IgD-negative memory B cell (primary cell): ENCODE measurements at regions not wholly inside any gene's neighbourhood (a gene's known extent, or its start where the extent isn't known, plus 50 kb on each side); places are given as distances from the start of the nearest gene placed in this dataset.
"Not testable (repeated sequence)": the region's sequence is repeated elsewhere in the genome, so short reads cannot be mapped to it uniquely, and the experiment has no call there.

Experiments
- H3K27ac Mint-ChIP-seq, 3 donors: one replicate each; pipeline ENCODE4 v1.8.0; 2020 to 2022; ENCODE audit warnings: mild to moderate bottlenecking in 3 of 3, mixed read lengths in 3 of 3, moderate library complexity in 1 of 3
- H3K27me3 Mint-ChIP-seq: one replicate; pipeline ENCODE4 v1.8.0; 2021; ENCODE audit warnings: mixed read lengths
- H3K36me3 Mint-ChIP-seq: one replicate; pipeline ENCODE4 v1.8.0; 2020; ENCODE audit warnings: mild to moderate bottlenecking, mixed read lengths
- H3K4me1 Mint-ChIP-seq, 3 donors: one replicate each; pipeline ENCODE4 v1.8.0; 2020 to 2022; ENCODE audit warnings: mixed read lengths in 3 of 3, mild to moderate bottlenecking in 1 of 3
- H3K4me3 Mint-ChIP-seq, 4 donors: one replicate each; pipeline ENCODE4 v1.8.0; 2020 to 2022; ENCODE audit warnings: mild to moderate bottlenecking in 4 of 4, mixed read lengths in 4 of 4, moderate library complexity in 3 of 4
- H3K9me3 Mint-ChIP-seq, 3 donors: one replicate each; pipeline ENCODE4 v1.8.0; 2020 to 2021; ENCODE audit warnings: mixed read lengths in 3 of 3, mild to moderate bottlenecking in 1 of 3

DNA sequence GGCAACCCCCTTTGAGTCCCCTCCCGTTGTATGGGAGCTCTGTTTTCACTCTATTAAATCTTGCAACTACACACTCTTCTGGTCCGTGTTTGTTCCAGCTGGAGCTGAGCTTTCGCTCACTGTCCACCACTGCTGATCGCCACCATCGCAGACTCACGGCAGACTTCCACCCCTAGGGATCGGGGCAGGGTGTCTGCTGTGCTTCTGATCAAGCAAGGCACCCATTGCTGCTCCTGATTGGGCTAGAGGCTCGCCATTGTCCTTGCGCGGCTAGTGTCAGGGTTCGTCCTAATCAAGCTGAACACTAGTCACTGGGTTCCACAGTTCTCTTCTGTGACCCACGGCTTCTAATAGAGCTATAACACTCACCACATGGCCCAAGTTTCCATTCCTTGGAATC, 442.8 kb downstream of the SLITRK1 start:
- not testable (repeated sequence) for H3K36me3 Mint-ChIP-seq, H3K4me3 Mint-ChIP-seq, H3K27ac Mint-ChIP-seq, H3K27me3 Mint-ChIP-seq, H3K4me1 Mint-ChIP-seq
- peaks cover 2 to 14% (median 2%) of the 10 kb centered on the region in 3 donors for H3K9me3 Mint-ChIP-seq

DNA sequence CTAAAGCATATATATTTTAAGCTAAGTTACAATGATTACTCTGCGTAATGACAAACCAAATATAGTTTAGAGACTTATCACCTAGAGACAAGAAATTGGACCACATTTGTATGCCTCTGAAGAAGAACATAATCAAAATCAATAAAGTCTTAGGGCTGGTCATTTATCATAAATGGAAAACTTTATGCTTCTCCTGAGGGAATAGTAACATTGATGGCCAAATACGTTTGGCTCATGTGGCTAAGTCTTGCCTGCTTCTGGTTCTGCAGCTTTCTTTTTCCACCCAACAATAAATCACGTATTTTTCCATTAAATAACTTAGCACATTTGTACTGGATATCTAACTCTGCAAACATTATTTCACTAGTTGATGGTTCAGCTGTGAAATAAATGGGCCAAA, 458.4 kb downstream of the SLITRK1 start:
- H3K9me3 Mint-ChIP-seq: peaks cover 0 to 17% (median under 1%) of the 10 kb centered on the region in 3 donors
- no peak overlapping the region for H3K27ac Mint-ChIP-seq
- no peak overlapping the region for H3K4me3 Mint-ChIP-seq
- no peaks in the 10 kb centered on the region for H3K27me3 Mint-ChIP-seq
- H3K36me3 Mint-ChIP-seq: no peaks in the 10 kb centered on the region
- no peaks in the 10 kb centered on the region for H3K4me1 Mint-ChIP-seq

DNA sequence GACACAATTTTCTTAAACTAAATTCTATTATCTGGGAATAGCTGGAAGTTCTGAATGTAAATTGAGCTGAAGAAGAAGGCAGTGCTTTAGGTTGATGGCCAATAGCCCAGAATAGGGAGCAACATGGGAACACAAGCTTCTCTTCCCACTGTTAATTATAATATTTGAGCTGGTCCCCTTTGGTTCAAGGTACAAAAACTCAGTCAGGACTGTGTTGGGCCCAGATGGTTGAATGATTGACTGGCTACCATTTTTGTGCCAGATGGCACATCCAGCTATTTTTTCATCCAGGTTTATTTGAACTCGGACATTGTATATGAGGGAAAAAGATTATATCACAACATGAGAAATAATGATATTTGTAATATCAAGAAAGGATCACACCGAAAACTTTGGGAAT, 458.9 kb downstream of the SLITRK1 start:
- Mint-ChIP-seq H3K9me3 (peaks cover 0 to 17% (median 0%) of the 10 kb centered on the region in 3 donors), H3K27ac (no peak overlapping the region), H3K4me1 (no peaks in the 10 kb centered on the region), H3K27me3 (no peaks in the 10 kb centered on the region), H3K36me3 (no peaks in the 10 kb centered on the region), H3K4me3 (no peak overlapping the region)

DNA sequence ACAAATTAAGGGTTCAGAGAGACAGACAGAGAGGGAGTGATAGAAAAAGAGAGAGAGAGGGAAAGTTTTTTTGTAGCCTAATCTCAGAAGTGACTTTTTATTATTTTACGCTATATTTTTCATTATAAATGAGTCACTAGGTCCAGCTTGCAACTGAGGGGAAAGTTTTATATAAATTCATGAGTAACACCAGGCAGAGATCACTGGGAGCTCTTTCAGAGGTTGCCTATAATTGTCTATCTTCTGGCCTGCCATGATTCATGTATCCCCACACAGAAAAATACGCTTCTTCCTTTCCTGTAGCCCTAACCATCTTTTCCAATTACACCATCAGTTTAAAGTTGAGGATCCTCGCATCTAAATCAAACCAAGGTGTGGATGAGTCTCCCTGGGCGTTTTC, 467.9 kb downstream of the SLITRK1 start:
- Mint-ChIP-seq H3K27ac (no peak overlapping the region), H3K4me1 (peaks cover 0 to 2% (median 0%) of the 10 kb centered on the region in 3 donors), H3K27me3 (no peaks in the 10 kb centered on the region), H3K9me3 (peaks cover 0 to 8% (median 6%) of the 10 kb centered on the region in 3 donors), H3K4me3 (no peak overlapping the region), H3K36me3 (no peaks in the 10 kb centered on the region)

DNA sequence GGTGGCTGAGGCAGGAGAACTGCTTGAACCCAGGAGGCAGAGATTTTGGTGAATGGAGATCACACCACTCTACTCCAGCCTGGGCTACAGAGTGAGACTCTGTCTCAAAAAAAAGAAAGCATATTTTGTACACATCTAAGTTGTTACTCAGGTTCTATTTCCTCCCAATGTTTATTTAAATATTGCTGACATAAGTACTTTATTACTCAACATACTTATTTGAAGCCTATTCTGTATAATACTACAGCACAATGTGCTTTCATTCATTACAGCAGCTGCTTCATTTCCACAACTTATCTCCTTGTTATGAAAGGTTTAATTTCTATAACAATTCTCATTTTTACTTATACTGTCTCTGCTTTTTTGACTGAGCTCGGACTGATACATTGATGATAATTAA, 495.7 kb downstream of the SLITRK1 start:
- Mint-ChIP-seq H3K27me3 (no peaks in the 10 kb centered on the region), H3K4me1 (no peaks in the 10 kb centered on the region), H3K36me3 (no peaks in the 10 kb centered on the region), H3K27ac (no peak overlapping the region), H3K9me3 (peaks cover 0 to 7% (median 4%) of the 10 kb centered on the region in 3 donors), H3K4me3 (no peak overlapping the region)

DNA sequence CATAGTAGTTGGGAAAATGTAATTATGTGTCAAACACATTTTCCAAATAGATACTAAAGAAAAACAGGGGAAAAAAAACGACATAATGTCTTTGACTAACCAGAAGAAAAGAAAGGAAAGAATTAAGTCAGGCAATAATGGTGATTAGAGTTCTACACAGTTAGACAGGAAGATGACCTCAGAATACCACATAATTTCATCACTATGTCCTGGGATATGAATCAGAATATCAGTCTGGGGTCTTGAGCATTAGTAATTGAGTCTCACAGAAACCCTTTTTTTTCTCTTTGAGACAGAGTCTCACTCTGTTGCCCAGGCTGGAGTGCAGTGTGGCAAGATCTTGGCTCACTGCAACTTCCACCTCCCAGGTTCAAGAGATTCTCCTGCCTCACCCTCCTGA, 503.4 kb downstream of the SLITRK1 start:
- H3K27ac Mint-ChIP-seq: no peak overlapping the region
- H3K9me3 Mint-ChIP-seq: peaks cover 1 to 4% (median 4%) of the 10 kb centered on the region in 3 donors
- H3K36me3 Mint-ChIP-seq: no peaks in the 10 kb centered on the region
- H3K4me3 Mint-ChIP-seq: no peak overlapping the region
- no peaks in the 10 kb centered on the region for H3K4me1 Mint-ChIP-seq
- no peaks in the 10 kb centered on the region for H3K27me3 Mint-ChIP-seq

DNA sequence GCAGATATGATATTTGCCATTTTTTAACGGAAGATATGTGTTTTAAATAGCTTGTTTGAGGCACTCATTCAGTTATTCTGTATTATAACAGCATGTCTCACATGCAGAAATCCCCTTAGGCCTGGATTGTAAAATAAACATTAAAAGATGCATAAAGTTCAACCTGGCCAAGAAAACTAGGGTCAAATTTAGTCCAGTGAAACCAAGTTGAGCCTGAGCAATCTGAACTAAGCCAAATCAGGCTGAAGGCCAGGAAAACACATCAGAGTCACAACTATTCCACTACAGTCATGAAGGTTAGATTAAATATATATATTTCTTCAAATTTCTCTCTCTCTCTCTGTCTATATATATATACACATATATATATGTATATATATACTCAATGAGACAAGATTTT, 504.8 kb downstream of the SLITRK1 start:
- H3K4me1 Mint-ChIP-seq: no peaks in the 10 kb centered on the region
- no peak overlapping the region for H3K27ac Mint-ChIP-seq
- no peaks in the 10 kb centered on the region for H3K27me3 Mint-ChIP-seq
- H3K36me3 Mint-ChIP-seq: no peaks in the 10 kb centered on the region
- H3K9me3 Mint-ChIP-seq: peaks cover 1 to 12% (median 7%) of the 10 kb centered on the region in 3 donors
- no peak overlapping the region for H3K4me3 Mint-ChIP-seq

DNA sequence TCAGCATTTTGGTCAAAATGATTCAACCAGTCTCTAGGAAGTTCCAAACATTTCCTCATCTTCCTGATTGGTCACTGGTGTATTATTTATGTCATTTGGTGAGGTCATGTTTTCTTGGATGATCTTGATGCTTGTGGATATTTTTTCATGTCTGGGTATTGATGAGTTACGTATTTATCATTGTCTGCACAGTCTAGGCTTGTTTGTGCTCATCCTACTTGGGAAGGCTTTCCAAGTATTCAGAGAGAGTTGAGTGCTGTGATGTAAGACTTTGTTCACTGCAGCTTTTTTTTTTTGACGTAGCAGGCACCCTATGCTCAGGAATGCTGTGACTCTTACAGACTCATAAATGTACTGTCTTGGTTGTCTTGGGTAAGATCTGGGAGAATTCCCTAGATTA, 509.5 kb downstream of the SLITRK1 start:
- no peak overlapping the region for H3K4me3 Mint-ChIP-seq
- H3K36me3 Mint-ChIP-seq: no peaks in the 10 kb centered on the region
- no peaks in the 10 kb centered on the region for H3K27me3 Mint-ChIP-seq
- H3K4me1 Mint-ChIP-seq: no peaks in the 10 kb centered on the region
- H3K27ac Mint-ChIP-seq: no peak overlapping the region
- peaks cover 1 to 10% (median 3%) of the 10 kb centered on the region in 3 donors for H3K9me3 Mint-ChIP-seq

DNA sequence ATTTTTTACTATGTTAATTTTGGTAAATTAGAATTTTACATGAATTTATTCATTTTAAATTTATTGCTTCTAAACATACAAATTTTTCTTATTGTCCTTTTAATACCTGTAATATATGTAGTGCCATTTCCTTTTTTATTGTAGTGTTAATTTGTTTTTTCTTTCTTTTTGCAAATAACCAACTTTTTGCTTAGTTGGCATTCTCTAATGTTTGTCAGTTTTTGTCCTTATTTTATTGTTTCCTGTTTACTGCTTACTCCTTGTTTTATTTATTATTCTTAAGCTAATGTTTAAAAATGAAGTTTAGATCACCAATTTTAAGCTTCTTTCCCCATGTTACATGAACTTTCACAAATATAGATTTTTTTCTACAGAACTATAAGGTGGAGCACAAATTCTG, 516.6 kb downstream of the SLITRK1 start:
- H3K4me1 Mint-ChIP-seq: no peaks in the 10 kb centered on the region
- peaks cover 0 to 1% (median 0%) of the 10 kb centered on the region in 3 donors for H3K9me3 Mint-ChIP-seq
- H3K36me3 Mint-ChIP-seq: peaks cover 1% of the 10 kb centered on the region
- no peak overlapping the region for H3K27ac Mint-ChIP-seq
- no peaks in the 10 kb centered on the region for H3K27me3 Mint-ChIP-seq
- H3K4me3 Mint-ChIP-seq: no peak overlapping the region

DNA sequence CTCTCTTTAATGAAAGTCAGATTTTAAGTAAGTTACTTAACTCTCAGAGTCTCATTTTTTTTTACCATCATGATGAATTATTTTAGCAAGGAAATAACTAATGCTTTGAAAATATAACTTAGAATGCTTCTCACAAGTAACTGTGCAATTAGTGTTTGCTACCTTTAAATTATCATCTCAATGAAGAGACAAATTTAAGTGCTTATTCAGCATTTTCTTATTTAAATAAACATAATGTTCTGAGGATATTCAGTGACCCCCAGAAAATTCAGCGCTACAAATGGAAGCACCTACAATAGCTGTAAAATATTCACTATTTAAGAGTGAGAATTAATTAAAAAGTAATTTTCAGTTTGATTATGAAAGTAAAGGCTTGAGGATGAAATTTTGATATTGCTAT, 527.2 kb downstream of the SLITRK1 start:
- Mint-ChIP-seq H3K27me3 (no peaks in the 10 kb centered on the region), H3K9me3 (peaks cover 3 to 10% (median 5%) of the 10 kb centered on the region in 3 donors), H3K36me3 (no peaks in the 10 kb centered on the region), H3K4me1 (no peaks in the 10 kb centered on the region), H3K27ac (no peak overlapping the region), H3K4me3 (no peak overlapping the region)

DNA sequence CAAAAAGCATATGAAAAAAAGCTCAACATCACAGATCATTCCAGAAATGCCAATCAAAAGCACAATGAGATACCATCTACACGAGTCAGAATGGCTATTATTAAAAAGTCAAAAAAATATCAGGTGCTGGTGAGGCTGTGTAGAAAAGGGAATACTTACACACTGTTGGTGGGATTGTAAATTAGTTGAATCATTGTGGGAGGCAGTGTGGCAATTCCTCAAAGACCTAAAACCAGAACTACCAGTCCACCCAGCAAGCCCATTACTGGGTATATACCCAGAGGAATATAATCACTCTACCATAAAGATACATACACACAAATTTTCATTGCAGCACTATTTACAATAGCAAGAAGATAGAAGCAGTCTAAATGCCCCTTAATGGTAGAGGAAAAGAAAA, 529.9 kb downstream of the SLITRK1 start:
- Mint-ChIP-seq H3K9me3 (peaks cover 0 to 5% (median 3%) of the 10 kb centered on the region in 3 donors), H3K27me3 (no peaks in the 10 kb centered on the region), H3K36me3 (no peaks in the 10 kb centered on the region), H3K4me1 (no peaks in the 10 kb centered on the region), H3K4me3 (no peak overlapping the region), H3K27ac (no peak overlapping the region)

DNA sequence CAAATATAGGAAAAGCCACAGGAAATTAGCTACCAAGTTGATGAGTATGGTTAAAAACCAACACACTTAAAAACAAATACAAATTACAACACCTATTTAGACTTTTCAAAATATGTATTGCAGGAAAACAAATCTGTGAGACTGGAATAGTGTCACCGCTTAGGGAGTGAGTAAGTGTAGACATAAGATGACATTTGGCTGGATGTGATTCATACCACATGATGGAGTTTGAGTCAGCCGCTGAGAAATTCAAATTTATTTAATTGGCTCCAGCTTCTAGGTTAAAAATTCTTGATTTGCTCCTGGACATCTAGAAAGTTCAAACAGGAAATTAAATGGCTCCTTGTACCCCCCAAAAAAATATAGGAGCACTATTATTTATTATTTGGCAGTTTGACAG, 531.7 kb downstream of the SLITRK1 start:
- Mint-ChIP-seq H3K36me3 (no peaks in the 10 kb centered on the region), H3K27ac (no peak overlapping the region), H3K27me3 (no peaks in the 10 kb centered on the region), H3K4me3 (no peak overlapping the region), H3K4me1 (no peaks in the 10 kb centered on the region), H3K9me3 (peaks cover 0 to 5% (median 3%) of the 10 kb centered on the region in 3 donors)

DNA sequence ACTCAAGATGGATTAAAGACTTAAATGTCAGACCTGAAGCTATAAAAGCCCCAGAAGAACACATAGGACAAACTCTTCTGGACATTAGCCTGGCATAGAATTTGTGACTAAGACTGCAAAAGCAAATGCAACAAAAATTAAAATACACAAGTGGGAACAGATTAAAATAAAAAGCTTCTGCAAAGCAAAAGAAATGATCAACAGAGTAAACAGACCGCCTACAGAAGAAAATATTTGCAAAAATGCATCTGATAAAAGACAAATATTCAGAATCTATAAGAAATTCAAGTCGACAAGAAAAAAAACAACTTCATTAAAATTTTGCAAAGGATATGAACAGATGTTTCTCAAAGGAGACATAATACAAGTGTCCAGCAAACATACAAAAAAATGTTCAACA, 537.8 kb downstream of the SLITRK1 start:
- Mint-ChIP-seq H3K9me3 (peaks cover 4 to 9% (median 9%) of the 10 kb centered on the region in 3 donors), H3K27me3 (no peaks in the 10 kb centered on the region), H3K36me3 (no peaks in the 10 kb centered on the region), H3K27ac (no peak overlapping the region), H3K4me1 (no peaks in the 10 kb centered on the region), H3K4me3 (no peak overlapping the region)

DNA sequence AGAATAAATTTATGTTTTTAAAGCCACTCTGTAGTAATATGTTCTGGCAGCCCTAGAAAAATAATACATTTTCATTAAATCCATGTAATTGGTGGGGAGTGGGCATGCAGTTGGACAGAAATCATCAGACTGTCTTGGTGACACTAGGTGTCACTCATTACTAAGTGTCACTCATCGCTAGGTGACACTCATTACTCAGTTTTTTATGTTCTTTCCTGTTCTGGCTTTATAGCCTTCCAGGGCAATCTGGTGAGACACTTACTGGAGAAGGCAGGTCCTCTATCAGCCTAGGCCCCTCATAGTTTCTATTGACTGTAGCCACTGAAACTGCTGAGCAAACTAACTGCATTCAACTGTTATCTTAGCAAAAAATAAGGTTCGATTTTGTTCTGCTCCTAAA, 542.1 kb downstream of the SLITRK1 start:
- peaks cover under 1 to 13% (median 9%) of the 10 kb centered on the region in 3 donors for H3K9me3 Mint-ChIP-seq
- H3K36me3 Mint-ChIP-seq: no peaks in the 10 kb centered on the region
- no peaks in the 10 kb centered on the region for H3K27me3 Mint-ChIP-seq
- no peaks in the 10 kb centered on the region for H3K4me1 Mint-ChIP-seq
- H3K27ac Mint-ChIP-seq: no peak overlapping the region
- no peak overlapping the region for H3K4me3 Mint-ChIP-seq

DNA sequence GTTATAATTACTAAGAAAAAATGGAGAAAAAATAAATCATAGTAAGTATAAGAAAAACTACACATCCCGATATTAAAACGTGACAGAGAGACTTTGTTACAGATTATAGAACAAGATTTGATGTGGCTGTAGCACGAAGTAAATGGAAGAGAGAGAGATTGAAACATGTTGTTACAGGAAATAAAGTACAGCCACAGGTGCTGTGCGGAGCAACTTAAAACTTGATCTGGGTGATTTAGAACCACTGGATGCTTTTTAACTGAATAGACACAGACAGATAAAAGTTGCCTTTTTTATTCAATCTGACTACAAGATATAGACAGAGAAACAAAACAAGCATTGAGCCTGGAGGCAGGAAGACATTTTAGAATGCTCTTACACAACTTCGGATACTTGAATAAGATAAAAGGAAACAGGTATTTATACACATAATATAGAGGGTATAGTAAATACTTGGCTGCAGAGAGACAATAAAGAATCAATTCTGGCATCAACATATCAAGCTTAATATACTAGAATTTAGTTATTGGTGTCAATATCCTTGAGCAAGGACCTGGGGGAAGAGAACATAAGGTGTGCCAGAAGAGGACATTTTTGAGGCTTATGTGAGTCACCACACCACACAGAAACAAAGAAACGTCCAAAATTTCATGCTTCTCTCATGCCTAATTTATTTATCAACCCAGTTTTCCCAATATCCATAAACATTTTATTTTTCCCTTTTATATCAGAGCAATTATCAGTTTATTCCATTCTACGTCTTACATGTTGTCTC, 548.5 kb downstream of the SLITRK1 start:
- Mint-ChIP-seq H3K27me3 (no peaks in the 10 kb centered on the region), H3K36me3 (no peaks in the 10 kb centered on the region), H3K4me3 (no peak overlapping the region), H3K4me1 (no peaks in the 10 kb centered on the region), H3K9me3 (peaks cover 0 to 9% (median 6%) of the 10 kb centered on the region in 3 donors), H3K27ac (no peak overlapping the region)

DNA sequence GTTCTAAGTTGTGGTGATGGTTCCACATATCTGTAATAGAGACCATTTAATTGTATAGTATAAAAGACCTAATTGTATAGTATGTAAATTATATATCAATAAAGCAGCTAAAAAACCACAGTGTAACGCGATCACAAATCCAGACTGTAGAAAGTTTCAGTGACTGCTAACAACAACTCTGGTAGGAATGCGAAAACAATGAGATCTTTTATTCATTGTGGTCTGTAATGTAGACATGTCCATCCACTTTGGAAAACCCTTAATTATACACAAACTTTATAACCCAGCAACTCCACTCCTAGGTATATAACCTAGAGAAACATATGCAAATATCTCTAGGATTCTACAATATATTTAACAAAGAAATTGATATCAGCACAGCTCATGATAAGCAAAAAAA, 549.5 kb downstream of the SLITRK1 start:
- peaks cover 0 to 9% (median 5%) of the 10 kb centered on the region in 3 donors for H3K9me3 Mint-ChIP-seq
- H3K4me1 Mint-ChIP-seq: no peaks in the 10 kb centered on the region
- H3K36me3 Mint-ChIP-seq: no peaks in the 10 kb centered on the region
- no peak overlapping the region for H3K4me3 Mint-ChIP-seq
- H3K27ac Mint-ChIP-seq: no peak overlapping the region
- H3K27me3 Mint-ChIP-seq: no peaks in the 10 kb centered on the region
